H9 (cell line): ENCODE measurements at regions not wholly inside any gene's neighbourhood (a gene's known extent, or its start where the extent isn't known, plus 50 kb on each side); places are given as distances from the start of the nearest gene placed in this dataset.

Experiments
- DNase-seq: peaks from one replicate; pipeline ENCODE4 v3.0.0-alpha.2; 2017
- H2AFZ ChIP-seq: one replicate; pipeline ENCODE4 v1.6.1; 2013; ENCODE audit warnings: mild to moderate bottlenecking, low read length, control low read depth, moderate library complexity
- H2AK5ac ChIP-seq: 2 replicates; pipeline ENCODE4 v1.6.1; 2013; ENCODE audit warnings: low read length, control low read depth, mixed read lengths; ENCODE audit not compliant: insufficient read length
- H2BK120ac ChIP-seq: one replicate; pipeline ENCODE4 v1.6.1; 2013; ENCODE audit warnings: low read depth, mild to moderate bottlenecking, low read length, control low read depth, inconsistent platforms; ENCODE audit not compliant: poor library complexity, severe bottlenecking
- H2BK12ac ChIP-seq: 2 replicates; pipeline ENCODE4 v1.6.1; 2013; ENCODE audit warnings: low read length, control low read depth, mixed read lengths, low read depth; ENCODE audit not compliant: insufficient read length
- H2BK15ac ChIP-seq: 2 replicates; pipeline ENCODE4 v1.6.1; 2013; ENCODE audit warnings: low read depth, low read length, control low read depth
- H2BK20ac ChIP-seq: one replicate; pipeline ENCODE4 v1.6.1; 2013; ENCODE audit warnings: low read depth, mild to moderate bottlenecking, low read length, control low read depth, inconsistent platforms; ENCODE audit not compliant: poor library complexity, severe bottlenecking
- H2BK5ac ChIP-seq: 2 replicates; pipeline ENCODE4 v1.6.1; 2013; ENCODE audit warnings: low read length, control low read depth, mixed read lengths; ENCODE audit not compliant: insufficient read length
- H3K14ac ChIP-seq: 2 replicates; pipeline ENCODE4 v1.6.1; 2013; ENCODE audit warnings: low read length, control low read depth; ENCODE audit not compliant: insufficient read depth
- H3K18ac ChIP-seq: 2 replicates; pipeline ENCODE4 v1.6.1; 2013; ENCODE audit warnings: low read depth, mild to moderate bottlenecking, mixed read lengths, low read length, control low read depth; ENCODE audit not compliant: insufficient read length
- H3K23ac ChIP-seq: 2 replicates; pipeline ENCODE4 v1.6.1; 2013; ENCODE audit warnings: low read length, control low read depth, mixed read lengths, low read depth; ENCODE audit not compliant: insufficient read length
- H3K23me2 ChIP-seq: 2 replicates; pipeline ENCODE4 v1.6.1; 2013; ENCODE audit warnings: low read depth, mild to moderate bottlenecking, mixed read lengths, low read length, control low read depth; ENCODE audit not compliant: insufficient read length, poor library complexity, severe bottlenecking
- H3K27ac ChIP-seq: 2 replicates; pipeline ENCODE4 v1.5.1; 2013; ENCODE audit warnings: low read length, control low read depth, mixed read lengths, low read depth; ENCODE audit not compliant: insufficient read length
- H3K27me3 ChIP-seq: 2 replicates; pipeline ENCODE4 v1.6.1; 2013; ENCODE audit warnings: low read length, control low read depth, inconsistent platforms; ENCODE audit not compliant: insufficient read depth
- H3K4ac ChIP-seq: 2 replicates; pipeline ENCODE4 v1.6.1; 2013; ENCODE audit warnings: low read depth, mild to moderate bottlenecking, control low read depth, inconsistent platforms, low read length, moderate library complexity
- H3K4me1 ChIP-seq: 2 replicates; pipeline ENCODE4 v1.6.1; 2013; ENCODE audit warnings: low read length, control low read depth, inconsistent platforms; ENCODE audit not compliant: insufficient read depth
- H3K4me2 ChIP-seq: 2 replicates; pipeline ENCODE4 v1.6.1; 2013; ENCODE audit warnings: low read length, control low read depth, mixed read lengths; ENCODE audit not compliant: insufficient read length, insufficient read depth
- H3K56ac ChIP-seq: 2 replicates; pipeline ENCODE4 v1.6.1; 2013; ENCODE audit warnings: low read depth, mild to moderate bottlenecking, mixed read lengths, low read length, control low read depth; ENCODE audit not compliant: insufficient read length
- H3K79me1 ChIP-seq: 2 replicates; pipeline ENCODE4 v1.6.1; 2013; ENCODE audit warnings: low read depth, mild to moderate bottlenecking, moderate library complexity, low read length, control low read depth, inconsistent platforms; ENCODE audit not compliant: insufficient read depth, poor library complexity, severe bottlenecking
- H3K79me2 ChIP-seq: 2 replicates; pipeline ENCODE4 v1.6.1; 2013; ENCODE audit warnings: low read length, control low read depth, inconsistent platforms; ENCODE audit not compliant: insufficient read depth
- H3K9ac ChIP-seq: 2 replicates; pipeline ENCODE4 v1.6.1; 2013; ENCODE audit warnings: low read length, control low read depth, mixed read lengths; ENCODE audit not compliant: insufficient read length; ENCODE audit errors: extremely low read depth
- H3K9me3 ChIP-seq: one replicate; pipeline ENCODE4 v1.6.1; 2013; ENCODE audit warnings: low read depth, low read length, inconsistent platforms; ENCODE audit not compliant: control insufficient read depth
- H3T11ph ChIP-seq: one replicate; pipeline ENCODE4 v1.6.1; 2013; ENCODE audit warnings: mild to moderate bottlenecking, low read length, control low read depth, inconsistent platforms
- H4K20me1 ChIP-seq: one replicate; pipeline ENCODE4 v1.6.1; 2013; ENCODE audit not compliant: control insufficient read depth, insufficient read length, insufficient read depth
- H4K5ac ChIP-seq: 2 replicates; pipeline ENCODE4 v1.6.1; 2013; ENCODE audit warnings: low read depth, mild to moderate bottlenecking, mixed read lengths, low read length, control low read depth; ENCODE audit not compliant: insufficient read length
- H4K8ac ChIP-seq: replicated peaks from 2 replicates; pipeline ENCODE4 v1.6.1; 2013; ENCODE audit warnings: low read length, control low read depth, mixed read lengths, low read depth; ENCODE audit not compliant: insufficient read length
- H4K91ac ChIP-seq: 2 replicates; pipeline ENCODE4 v1.6.1; 2013; ENCODE audit warnings: low read depth, mild to moderate bottlenecking, moderate library complexity, mixed read lengths, low read length, control low read depth; ENCODE audit not compliant: insufficient read length
- H3K27ac Mint-ChIP-seq, 3 experiments: 2 replicates in 2 of 3; 3 replicates in 1 of 3; pipeline ENCODE4 v1.8.0; 2020 to 2021; ENCODE audit warnings: mixed read lengths in 3 of 3, mild to moderate bottlenecking in 1 of 3, moderate library complexity in 1 of 3
- H3K27me3 Mint-ChIP-seq: 2 replicates; pipeline ENCODE4 v1.8.0; 2021; ENCODE audit warnings: low read depth, mild to moderate bottlenecking, moderate library complexity, mixed read lengths
- H3K36me3 Mint-ChIP-seq, 3 experiments: 2 replicates in 2 of 3; 3 replicates in 1 of 3; pipeline ENCODE4 v1.8.0; 2020 to 2021; ENCODE audit warnings: low read depth in 3 of 3, mixed read lengths in 3 of 3; ENCODE audit not compliant: insufficient read depth in 1 of 3
- H3K4me1 Mint-ChIP-seq, 2 experiments: 2 replicates each; pipeline ENCODE4 v1.8.0; 2020; ENCODE audit warnings: mixed read lengths in 2 of 2
- H3K4me3 Mint-ChIP-seq, 2 experiments: 2 replicates in 1 of 2; 3 replicates in 1 of 2; pipeline ENCODE4 v1.8.0; 2020 to 2021; ENCODE audit warnings: mild to moderate bottlenecking in 2 of 2, mixed read lengths in 2 of 2, moderate library complexity in 1 of 2
- H3K9me3 Mint-ChIP-seq, 2 experiments: 2 replicates in 1 of 2; 3 replicates in 1 of 2; pipeline ENCODE4 v1.8.0; 2020; ENCODE audit warnings: mild to moderate bottlenecking in 2 of 2, mixed read lengths in 2 of 2, moderate library complexity in 1 of 2
- WGBS: extraction: QIAGEN DNeasy Blood & Tissue Kit; methylation state at CpG from one replicate; pipeline ENCODE4 v1.1.7; 2013; ENCODE audit warnings: missing lambda C conversion rate, low lambda C conversion rate, mixed read lengths; ENCODE audit not compliant: insufficient read length; ENCODE audit errors: extremely low coverage; 5-methylcytosine and 5-hydroxymethylcytosine counted together
- TF ChIP-seq, protein P1 (sequence below): fragments of 200-600 bp; sonication (generic); conservative IDR thresholded peaks from 3 replicates; pipeline ENCODE4 v1.8.0; 2021; ENCODE audit warnings: antibody characterized with exemption, mild to moderate bottlenecking

DNA sequence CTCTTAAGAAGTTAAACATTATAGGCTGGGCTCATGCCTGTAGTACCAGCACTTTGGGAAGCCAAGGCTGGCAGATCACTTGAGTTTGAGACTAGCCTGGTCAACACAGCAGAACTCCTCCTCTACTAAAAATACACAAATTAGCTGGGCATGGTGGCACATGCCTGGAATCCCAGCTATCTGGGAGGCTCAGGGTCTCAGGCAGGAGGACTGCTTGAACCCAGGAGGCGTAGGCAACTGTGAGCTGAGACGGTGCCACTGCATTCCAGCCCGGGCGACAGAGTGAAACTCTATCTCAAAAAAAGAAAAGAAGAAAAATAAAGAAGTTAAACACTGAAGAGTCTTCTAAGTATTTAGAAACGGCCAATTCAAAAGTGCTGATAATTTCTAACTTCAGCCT, 164.3 kb upstream of the GALNTL6 start:
- no peaks in the 10 kb centered on the region for H3K79me2 ChIP-seq
- no CpG with 5 or more reads among the region's 5 CpGs for WGBS
- H3K9me3 Mint-ChIP-seq, result no peaks in the 10 kb centered on the region
- H3K4me2 ChIP-seq, result no peak overlapping the region
- H3K4me3 Mint-ChIP-seq, result no peak overlapping the region
- H4K91ac ChIP-seq, result no peak overlapping the region
- H3T11ph ChIP-seq, result no peak overlapping the region
- no peak overlapping the region for H3K4ac ChIP-seq
- H2BK12ac ChIP-seq, result no peak overlapping the region
- H3K27ac Mint-ChIP-seq, result no peak overlapping the region; a peak in 1 of 7 replicates
- H3K56ac ChIP-seq, result no peak overlapping the region
- no peak overlapping the region for H2AFZ ChIP-seq
- no peak overlapping the region for H4K5ac ChIP-seq
- H2BK5ac ChIP-seq, result no peak overlapping the region
- H4K20me1 ChIP-seq, result no peaks in the 10 kb centered on the region
- H3K27me3 Mint-ChIP-seq, result no peaks in the 10 kb centered on the region
- H2AK5ac ChIP-seq, result no peak overlapping the region
- TF ChIP-seq, protein P1, sequence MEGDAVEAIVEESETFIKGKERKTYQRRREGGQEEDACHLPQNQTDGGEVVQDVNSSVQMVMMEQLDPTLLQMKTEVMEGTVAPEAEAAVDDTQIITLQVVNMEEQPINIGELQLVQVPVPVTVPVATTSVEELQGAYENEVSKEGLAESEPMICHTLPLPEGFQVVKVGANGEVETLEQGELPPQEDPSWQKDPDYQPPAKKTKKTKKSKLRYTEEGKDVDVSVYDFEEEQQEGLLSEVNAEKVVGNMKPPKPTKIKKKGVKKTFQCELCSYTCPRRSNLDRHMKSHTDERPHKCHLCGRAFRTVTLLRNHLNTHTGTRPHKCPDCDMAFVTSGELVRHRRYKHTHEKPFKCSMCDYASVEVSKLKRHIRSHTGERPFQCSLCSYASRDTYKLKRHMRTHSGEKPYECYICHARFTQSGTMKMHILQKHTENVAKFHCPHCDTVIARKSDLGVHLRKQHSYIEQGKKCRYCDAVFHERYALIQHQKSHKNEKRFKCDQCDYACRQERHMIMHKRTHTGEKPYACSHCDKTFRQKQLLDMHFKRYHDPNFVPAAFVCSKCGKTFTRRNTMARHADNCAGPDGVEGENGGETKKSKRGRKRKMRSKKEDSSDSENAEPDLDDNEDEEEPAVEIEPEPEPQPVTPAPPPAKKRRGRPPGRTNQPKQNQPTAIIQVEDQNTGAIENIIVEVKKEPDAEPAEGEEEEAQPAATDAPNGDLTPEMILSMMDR, result no peak
- H3K79me1 ChIP-seq, result no peaks in the 10 kb centered on the region
- no peaks in the 10 kb centered on the region for H3K9me3 ChIP-seq
- no peak for DNase-seq
- H4K8ac ChIP-seq, result no peak overlapping the region
- H3K9ac ChIP-seq, result no peak overlapping the region
- H3K36me3 Mint-ChIP-seq, result no peaks in the 10 kb centered on the region
- no peaks in the 10 kb centered on the region for H3K23me2 ChIP-seq
- no peak overlapping the region for H2BK20ac ChIP-seq
- H3K4me1 ChIP-seq, result no peaks in the 10 kb centered on the region
- H3K27ac ChIP-seq, result no peak overlapping the region
- H3K14ac ChIP-seq, result no peak overlapping the region
- H2BK120ac ChIP-seq, result no peak overlapping the region
- no peak overlapping the region for H3K23ac ChIP-seq
- no peaks in the 10 kb centered on the region for H3K27me3 ChIP-seq
- H3K18ac ChIP-seq, result no peak overlapping the region
- peaks cover 2 to 7% of the 10 kb centered on the region in 2 experiments; a peak in 3 of 4 replicates for H3K4me1 Mint-ChIP-seq
- H2BK15ac ChIP-seq, result no peak overlapping the region
